ENCODE measurements at regions not wholly inside any gene's neighbourhood (a gene's known extent, or its start where the extent isn't known, plus 50 kb on each side); places are given as distances from the start of the nearest gene placed in this dataset.

GRCh38 chr15:35305946-35306345 is 220.9 kb upstream of the NANOGP8 start:
- TF ChIP-seq EZH2 (IDR thresholded peaks at IDR 0.05; ENCODE audit: low read depth, unreplicated experiment) (no peak), EZH2phosphoT487 (IDR thresholded peaks at IDR 0.05; ENCODE audit: unreplicated experiment) (no peak), CTCF (conservative IDR thresholded peaks at IDR 0.05; ENCODE audit: low read depth in 2 of 2) (no peak), STAT1 (IDR thresholded peaks at IDR 0.05; ENCODE audit: unreplicated experiment) (no peak), POLR2AphosphoS5 (IDR thresholded peaks at IDR 0.05; ENCODE audit: low read depth) (no peak), ZNF331 (CRISPR knock-in tag; IDR thresholded peaks at IDR 0.05; ENCODE audit: low read depth) (no peak), JUNB (IDR thresholded peaks at IDR 0.05; ENCODE audit: unreplicated experiment) (no peak)
